GM21529 (cell line): ENCODE measurements at regions not wholly inside any gene's neighbourhood (a gene's known extent, or its start where the extent isn't known, plus 50 kb on each side); places are given as distances from the start of the nearest gene placed in this dataset.
A peak's percentile ranks its signal among the peaks of the same experiment; 100 is the strongest.
"Not testable (repeated sequence)": the region's sequence is repeated elsewhere in the genome, so short reads cannot be mapped to it uniquely, and the experiment has no call there.

ENCODE experiments used
- ATAC-seq: cut with Tn5 transposase; IDR thresholded peaks from one replicate; pipeline ENCODE4 v1.9.1; 2021; ENCODE audit not compliant: unreplicated experiment

DNA sequence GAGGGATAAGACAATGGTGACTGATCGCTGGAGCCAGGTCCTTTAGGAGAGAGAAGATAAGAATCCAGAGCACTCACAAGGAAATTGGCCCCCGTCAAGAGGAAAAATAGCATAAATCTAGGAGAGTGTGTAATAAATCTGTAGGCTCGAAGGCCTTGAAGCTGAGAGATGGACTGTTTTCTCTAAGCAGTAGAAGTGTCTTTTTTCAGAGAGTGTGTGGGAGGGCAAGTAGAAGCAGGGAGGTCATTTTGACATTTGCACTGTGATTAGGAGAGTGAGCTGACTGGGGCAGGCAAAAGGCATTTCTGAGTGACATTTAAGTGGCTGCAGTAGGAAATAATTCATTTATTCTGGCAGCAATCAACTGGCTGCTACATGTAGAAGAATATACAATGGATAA is 78.0 kb upstream of the DDHD1 start:
- ATAC-seq, result no peak

DNA sequence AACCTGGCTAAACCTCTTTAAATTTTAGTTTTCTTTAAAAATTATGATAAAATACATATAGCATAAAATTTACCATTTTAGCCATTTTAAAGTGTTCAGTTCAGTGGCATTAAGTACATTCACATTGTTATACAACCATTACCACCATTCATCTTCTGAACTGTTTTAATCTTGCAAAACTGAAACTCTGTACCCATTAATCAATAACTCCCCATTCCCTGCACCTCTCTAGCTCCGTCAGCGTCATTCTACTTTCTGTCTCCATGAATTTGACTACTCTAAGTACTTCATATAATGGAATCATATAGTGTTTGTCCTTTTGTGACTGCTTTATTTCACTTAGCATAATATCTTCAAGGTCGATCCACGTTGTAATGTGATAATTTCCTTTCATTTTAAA is 75.8 kb upstream of the DDHD1 start:
- no peak for ATAC-seq

DNA sequence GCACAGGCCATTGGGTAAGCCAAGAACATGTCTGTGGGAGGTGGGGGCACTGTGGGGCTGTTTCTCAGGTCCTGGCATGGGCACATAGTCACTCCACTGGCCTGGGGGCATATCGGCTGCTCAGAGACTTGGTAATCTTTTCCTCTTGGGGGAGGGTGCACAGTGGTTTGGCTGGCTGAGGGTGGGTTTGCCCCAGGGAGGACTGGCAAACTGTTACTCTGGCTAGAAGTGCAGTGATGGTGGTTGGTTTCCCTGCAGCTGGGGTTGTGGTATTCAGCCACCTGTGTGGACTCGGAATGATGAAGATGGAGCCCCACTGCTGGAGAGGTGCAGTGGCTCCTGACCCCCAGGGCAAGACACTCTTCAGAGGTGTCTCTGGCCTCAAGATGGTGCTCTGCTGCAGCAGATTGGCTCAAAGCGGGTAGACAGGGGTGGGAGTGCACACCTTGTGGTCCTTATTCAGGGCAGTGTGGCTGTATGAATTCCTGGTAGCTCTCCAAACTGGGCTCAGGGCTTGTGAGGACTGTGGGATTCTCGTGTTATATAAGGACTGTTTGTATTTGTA is 74.1 kb upstream of the DDHD1 start:
- no peak for ATAC-seq

DNA sequence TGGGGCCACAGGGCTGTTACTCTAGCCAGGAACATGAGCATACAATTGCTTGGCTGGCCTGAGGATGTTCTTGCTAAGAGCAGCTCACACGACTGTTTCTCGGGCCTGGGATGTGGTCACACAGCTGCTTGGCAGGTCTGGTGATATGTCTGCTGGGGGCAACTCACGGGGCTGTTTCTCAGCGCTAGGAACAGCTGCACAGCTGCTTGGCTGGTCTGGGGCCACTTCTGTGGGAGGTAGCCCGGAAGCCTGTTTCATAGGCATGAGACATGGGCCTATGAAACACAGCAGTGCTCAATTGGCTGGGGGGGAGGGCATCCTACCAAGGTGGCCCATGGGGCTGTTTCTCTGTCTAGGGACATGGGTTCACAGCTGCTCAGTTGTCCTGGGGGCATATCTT is 73.4 kb upstream of the DDHD1 start:
- ATAC-seq, result no peak

DNA sequence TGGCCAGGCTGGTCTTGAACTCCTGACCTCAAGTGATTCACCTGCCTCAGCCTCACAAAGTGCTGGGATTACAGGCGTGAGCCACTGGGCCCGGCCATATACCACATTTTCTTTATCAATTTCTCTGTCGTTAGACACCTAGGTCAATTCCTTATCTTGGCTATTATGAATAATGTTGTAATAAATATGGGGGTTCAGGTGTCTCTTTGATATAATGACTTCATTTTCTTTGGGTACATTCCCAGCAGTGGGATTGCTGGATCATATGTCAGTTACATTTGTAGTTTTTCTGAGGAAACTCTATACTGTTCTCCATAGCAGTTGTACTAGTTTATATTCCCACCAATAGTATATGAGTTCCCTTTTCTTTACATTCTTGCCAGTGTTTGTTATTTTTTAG is 67.8 kb upstream of the DDHD1 start:
- no peak for ATAC-seq

DNA sequence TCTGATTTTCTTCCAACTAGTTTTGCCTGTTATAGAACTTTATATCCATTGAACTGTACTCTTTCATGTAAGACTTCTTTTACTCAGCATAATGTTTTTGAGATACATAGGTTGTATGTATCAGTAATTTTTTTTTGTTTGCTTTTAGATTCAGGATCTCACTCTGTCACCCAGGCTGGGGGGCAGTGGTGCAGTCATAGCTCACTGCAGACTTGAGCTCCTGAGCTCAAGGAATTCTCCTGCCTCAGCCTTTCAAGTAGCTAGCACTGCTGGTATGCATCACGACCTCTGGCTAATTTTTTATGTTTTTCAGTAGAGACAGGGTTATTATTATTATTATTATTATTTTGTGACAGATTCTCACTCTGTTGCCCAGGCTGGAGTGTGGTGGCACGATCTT is 65.0 kb upstream of the DDHD1 start:
- ATAC-seq, result no peak

DNA sequence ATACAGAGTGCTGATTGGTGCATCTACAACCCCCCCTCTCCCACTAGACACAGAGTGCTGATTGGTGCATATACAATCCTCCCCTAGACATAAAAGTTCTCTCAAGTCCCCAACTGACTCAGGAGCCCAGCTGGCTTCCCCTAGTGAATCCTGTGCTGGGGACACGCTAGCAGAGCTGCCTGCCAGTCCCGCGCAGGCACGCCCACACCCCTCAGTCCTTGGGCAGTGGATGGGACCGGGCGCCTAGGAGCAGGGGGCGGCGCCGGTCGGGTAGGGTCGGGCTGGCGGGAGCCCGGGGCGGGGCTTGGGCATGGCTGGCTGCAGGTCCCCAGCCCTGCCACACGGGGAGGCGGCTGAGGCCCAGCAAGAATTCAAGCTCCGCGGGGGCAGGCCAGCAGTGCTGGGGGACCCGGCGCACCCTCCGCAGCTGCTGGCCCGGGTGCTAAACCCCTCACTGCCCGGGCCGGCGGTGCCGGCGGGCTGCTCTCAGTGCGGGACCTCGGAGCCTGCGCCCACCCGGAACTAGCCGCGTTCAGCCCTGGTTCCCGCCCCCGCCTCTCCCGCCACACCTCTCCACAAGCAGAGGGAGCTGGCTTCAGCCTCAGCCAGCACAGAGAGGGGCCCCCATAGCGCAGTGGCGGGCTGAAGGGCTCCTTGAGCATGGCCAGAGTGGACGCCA is 64.3 kb upstream of the DDHD1 start:
- ATAC-seq, result peak; percentile 99

DNA sequence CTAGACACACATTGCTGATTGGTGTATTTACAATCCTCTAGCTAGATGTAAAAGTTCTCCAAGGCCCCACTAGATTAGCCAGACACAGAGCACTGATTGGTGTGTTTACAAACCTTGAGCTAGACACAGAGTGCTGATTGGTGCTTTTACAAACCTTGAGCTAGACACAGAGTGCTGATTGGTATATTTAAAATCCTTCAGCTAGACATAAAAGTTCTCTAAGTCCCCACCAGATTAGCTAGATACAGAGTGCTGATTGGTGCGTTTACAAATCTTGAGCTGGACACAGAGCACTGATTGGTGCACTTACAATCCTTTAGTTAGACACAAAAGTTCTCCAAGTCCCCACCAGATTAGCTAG is 63.8 kb upstream of the DDHD1 start:
- not testable (repeated sequence) for ATAC-seq

DNA sequence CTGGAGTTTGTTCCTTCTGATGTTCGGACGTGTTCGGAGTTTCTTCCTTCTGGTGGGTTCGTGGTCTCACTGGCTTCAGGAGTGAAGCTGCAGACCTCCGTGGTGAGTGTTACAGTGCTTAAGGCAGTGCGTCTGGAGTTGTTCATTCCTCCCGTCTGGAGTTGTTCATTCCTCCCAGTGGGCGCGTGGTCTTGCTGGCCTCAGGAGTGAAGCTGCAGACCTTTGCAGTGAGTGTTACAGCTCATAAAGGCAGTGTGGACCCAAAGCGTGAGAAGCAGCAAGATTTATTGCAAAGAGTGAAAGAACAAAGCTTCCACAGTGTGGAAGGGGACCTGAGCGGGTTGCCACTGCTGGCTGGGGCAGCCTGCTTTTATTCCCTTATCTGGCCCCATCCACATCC is 63.4 kb upstream of the DDHD1 start:
- not testable (repeated sequence) for ATAC-seq

DNA sequence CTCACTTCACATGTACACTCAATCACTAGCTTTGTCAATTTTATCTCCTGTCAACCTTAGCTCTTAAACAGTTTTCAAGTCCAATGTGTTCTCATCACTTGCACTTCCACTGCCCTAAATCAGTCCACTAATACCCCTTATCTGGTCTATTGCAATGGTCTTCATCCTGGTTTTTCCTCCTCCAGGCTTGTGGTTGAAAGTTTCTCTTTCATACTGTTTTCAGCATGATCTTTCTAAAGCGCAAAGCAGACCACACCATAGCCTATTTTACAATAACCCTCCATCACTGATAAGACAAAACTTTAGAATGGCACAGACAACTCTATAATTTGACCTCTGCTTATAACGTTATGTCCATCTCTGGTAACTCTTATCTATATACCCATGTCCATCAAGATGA is 62.0 kb upstream of the DDHD1 start:
- ATAC-seq, result no peak

DNA sequence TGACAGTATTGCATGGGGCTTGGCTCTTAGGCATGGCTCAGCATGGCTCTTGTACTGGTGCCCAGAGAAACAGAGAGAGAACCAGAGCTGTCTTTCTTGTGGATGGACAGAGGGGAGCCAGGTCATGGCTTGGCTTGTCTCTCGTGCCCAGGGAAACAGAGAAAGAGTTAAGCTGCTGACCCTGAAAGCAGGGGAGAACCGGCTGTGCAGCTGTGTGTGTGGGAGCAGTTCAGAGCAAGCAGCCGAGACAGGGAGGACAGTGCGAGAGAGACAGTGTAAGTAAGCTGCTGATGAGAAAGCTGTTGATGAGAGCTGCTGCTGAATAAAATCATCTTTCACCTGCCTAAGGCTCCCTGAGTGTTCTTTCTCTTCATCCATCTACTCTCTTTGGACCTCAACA is 61.3 kb upstream of the DDHD1 start:
- no peak for ATAC-seq

DNA sequence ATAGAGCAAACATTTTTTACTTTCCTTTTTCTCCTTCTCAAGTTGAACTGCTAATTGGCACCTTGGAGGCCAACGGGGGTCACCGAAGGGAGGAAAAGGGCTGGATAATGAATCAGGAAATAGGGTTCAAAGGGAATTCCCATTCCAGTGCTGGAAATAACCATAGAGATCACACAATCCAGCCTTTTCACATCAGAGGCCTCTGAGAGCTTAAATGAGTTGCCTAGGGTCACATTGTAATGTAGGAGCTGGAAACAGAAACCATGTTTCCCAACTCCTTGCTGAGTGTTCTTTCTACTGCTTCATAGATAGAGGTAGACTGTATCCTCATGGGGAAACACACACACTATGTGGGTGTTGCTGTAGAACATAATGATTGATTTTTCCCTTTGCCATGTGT is 60.6 kb upstream of the DDHD1 start:
- no peak for ATAC-seq

DNA sequence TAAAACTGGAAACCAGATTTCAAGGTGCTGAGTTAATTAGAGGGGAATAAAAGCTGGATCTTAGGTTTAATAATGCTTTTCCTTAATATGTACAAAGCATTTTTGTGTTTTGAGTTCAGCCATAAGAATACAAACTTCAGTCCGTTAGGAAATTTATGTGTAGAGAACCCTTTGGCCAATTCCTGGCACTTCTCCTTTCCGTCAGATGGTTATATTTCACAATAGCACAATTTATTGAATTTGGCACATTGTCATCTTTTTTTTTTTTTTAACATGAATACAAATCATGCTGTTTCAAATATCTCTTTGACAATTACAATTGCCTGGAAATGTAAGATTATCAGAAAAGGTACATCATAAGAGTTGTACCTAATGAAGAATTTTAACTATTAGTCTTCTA is 56.2 kb upstream of the DDHD1 start:
- no peak for ATAC-seq
